Body of pancreas (tissue), 4 donors: ENCODE measurements at regions not wholly inside any gene's neighbourhood (a gene's known extent, or its start where the extent isn't known, plus 50 kb on each side); places are given as distances from the start of the nearest gene placed in this dataset.

ENCODE experiments used
- POLR2A ChIP-seq, 3 donors: fragments of 450-650 bp; IDR thresholded peaks; one replicate each; pipeline ENCODE4 v1.6.1; 2016; ENCODE audit warnings: antibody characterized with exemption in 3 of 3, mild to moderate bottlenecking in 2 of 3
- TF ChIP-seq, protein P1 (sequence below), 7 experiments: fragments of 450-650 bp in 4 of 7; fragments of 200-600 bp in 3 of 7; sonication (generic) in 3 of 7; IDR thresholded peaks; one replicate each; pipeline ENCODE4 v1.5.1; 2016 to 2019; ENCODE audit warnings: antibody characterized with exemption in 7 of 7

GRCh38 chr16:54480429-54480828, 193.8 kb upstream of the IRX3 start:
- no peak for TF ChIP-seq POLR2A (IDR thresholded peaks at IDR 0.05)
- TF ChIP-seq, protein P1, sequence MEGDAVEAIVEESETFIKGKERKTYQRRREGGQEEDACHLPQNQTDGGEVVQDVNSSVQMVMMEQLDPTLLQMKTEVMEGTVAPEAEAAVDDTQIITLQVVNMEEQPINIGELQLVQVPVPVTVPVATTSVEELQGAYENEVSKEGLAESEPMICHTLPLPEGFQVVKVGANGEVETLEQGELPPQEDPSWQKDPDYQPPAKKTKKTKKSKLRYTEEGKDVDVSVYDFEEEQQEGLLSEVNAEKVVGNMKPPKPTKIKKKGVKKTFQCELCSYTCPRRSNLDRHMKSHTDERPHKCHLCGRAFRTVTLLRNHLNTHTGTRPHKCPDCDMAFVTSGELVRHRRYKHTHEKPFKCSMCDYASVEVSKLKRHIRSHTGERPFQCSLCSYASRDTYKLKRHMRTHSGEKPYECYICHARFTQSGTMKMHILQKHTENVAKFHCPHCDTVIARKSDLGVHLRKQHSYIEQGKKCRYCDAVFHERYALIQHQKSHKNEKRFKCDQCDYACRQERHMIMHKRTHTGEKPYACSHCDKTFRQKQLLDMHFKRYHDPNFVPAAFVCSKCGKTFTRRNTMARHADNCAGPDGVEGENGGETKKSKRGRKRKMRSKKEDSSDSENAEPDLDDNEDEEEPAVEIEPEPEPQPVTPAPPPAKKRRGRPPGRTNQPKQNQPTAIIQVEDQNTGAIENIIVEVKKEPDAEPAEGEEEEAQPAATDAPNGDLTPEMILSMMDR (IDR thresholded peaks at IDR 0.05), result no peak
